Adrenal gland (tissue), 9 donors: ENCODE measurements at regions not wholly inside any gene's neighbourhood (a gene's known extent, or its start where the extent isn't known, plus 50 kb on each side); places are given as distances from the start of the nearest gene placed in this dataset.

Experiments
- DNase-seq, 7 donors: peaks; one replicate each; pipeline ENCODE4 v3.0.0-alpha.2; 2019 to 2020
- H3K27ac ChIP-seq, 5 donors: fragments of 200-600 bp; sonication (generic) in 4 of 5; 1 replicate in 3 of 5; 2 replicates in 2 of 5; pipeline versions ENCODE4 v1.5.1 to v1.8.0; 2016 to 2020; ENCODE audit warnings: mild to moderate bottlenecking in 1 of 5
- H3K27me3 ChIP-seq: fragments of 200-600 bp; 2 replicates; pipeline ENCODE4 v1.8.0; 2021
- H3K36me3 ChIP-seq, 2 donors: fragments of 200-600 bp; replicated peaks in 1 of 2; 1 replicate in 1 of 2; 2 replicates in 1 of 2; pipeline versions ENCODE4 v1.5.1 to v1.8.0; 2018 to 2022
- H3K4me1 ChIP-seq, 2 donors: fragments of 200-600 bp; replicated peaks in 1 of 2; 1 replicate in 1 of 2; 2 replicates in 1 of 2; pipeline versions ENCODE4 v1.5.1 to v1.8.0; 2018 to 2021
- H3K4me3 ChIP-seq, 4 donors: fragments of 200-600 bp; sonication (generic) in 3 of 4; one replicate each; pipeline ENCODE4 v1.5.1; 2016 to 2018
- H3K9me3 ChIP-seq, 3 donors: fragments of 200-600 bp; sonication (generic) in 1 of 3; replicated peaks in 1 of 3; 1 replicate in 2 of 3; 2 replicates in 1 of 3; pipeline versions ENCODE4 v1.5.1 to v1.8.0; 2016 to 2021
- POLR2A ChIP-seq, 2 donors: fragments of 450-650 bp; IDR thresholded peaks; one replicate each; pipeline ENCODE4 v1.6.1; 2017; ENCODE audit warnings: antibody characterized with exemption in 2 of 2, mild to moderate bottlenecking in 2 of 2, moderate library complexity in 1 of 2
- WGBS, 4 donors: extraction: QIAGEN DNeasy Blood & Tissue Kit in 2 of 4; methylation state at CpG; one replicate each; pipeline versions ENCODE4 v1.1.5 to v1.1.7; 2013 to 2017; 5-methylcytosine and 5-hydroxymethylcytosine counted together
- intact Hi-C, 2 donors: fragments of 100-400 bp; cut with DNase I; formaldehyde crosslinking; loops; one replicate each; pipeline versions ENCODE4 v1.14.1 to v1.15.0; 2022 to 2023
- TF ChIP-seq, protein P1 (sequence below), 6 experiments: fragments of 450-650 bp in 4 of 6; fragments of 200-600 bp in 2 of 6; sonication (generic) in 1 of 6; IDR thresholded peaks; 1 replicate in 5 of 6; 2 replicates in 1 of 6; pipeline versions ENCODE4 v1.5.1 to v1.8.0; 2016 to 2021; ENCODE audit warnings: antibody characterized with exemption in 6 of 6, mild to moderate bottlenecking in 2 of 6, moderate library complexity in 1 of 6
- donor health status: healthy with polysubstance abuse.
- donor health status: Bipolar disorder and iron deficiency.
- donor health status: DM: yes; HTN: yes; CAD: no.
- donor health status: DM: no; HTN: no; CAD: no.
- donor health status: DM: no; HTN: no; CAD: no.

DNA sequence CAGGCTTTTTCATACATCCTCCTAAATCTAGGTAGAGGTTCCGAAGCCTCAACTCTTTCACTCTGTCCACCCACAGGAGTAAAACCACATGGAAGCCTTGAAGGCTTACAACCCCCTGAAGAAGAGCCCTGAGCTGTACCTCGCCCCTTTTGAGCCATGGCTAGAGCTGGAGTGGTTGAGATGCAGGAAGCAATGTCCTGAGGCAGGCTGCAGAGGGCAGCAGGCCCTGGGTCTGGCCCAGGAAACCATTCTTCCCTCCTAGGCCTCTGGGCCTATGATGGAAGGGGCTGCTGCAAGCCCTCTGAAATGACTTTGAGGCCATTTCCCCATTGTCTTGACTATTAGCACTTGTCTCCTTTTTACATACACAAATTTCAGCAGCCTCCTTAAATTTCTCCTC is 1503.0 kb downstream of the KCNT2 start:
- Histone ChIP-seq H3K4me3 (no peak overlapping the region), H3K4me1 (no peaks in the 10 kb centered on the region), H3K27me3 (no peaks in the 10 kb centered on the region), H3K9me3 (no peaks in the 10 kb centered on the region), H3K36me3 (no peaks in the 10 kb centered on the region), H3K27ac (no peak overlapping the region)
- TF ChIP-seq, protein P1, sequence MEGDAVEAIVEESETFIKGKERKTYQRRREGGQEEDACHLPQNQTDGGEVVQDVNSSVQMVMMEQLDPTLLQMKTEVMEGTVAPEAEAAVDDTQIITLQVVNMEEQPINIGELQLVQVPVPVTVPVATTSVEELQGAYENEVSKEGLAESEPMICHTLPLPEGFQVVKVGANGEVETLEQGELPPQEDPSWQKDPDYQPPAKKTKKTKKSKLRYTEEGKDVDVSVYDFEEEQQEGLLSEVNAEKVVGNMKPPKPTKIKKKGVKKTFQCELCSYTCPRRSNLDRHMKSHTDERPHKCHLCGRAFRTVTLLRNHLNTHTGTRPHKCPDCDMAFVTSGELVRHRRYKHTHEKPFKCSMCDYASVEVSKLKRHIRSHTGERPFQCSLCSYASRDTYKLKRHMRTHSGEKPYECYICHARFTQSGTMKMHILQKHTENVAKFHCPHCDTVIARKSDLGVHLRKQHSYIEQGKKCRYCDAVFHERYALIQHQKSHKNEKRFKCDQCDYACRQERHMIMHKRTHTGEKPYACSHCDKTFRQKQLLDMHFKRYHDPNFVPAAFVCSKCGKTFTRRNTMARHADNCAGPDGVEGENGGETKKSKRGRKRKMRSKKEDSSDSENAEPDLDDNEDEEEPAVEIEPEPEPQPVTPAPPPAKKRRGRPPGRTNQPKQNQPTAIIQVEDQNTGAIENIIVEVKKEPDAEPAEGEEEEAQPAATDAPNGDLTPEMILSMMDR (IDR thresholded peaks at IDR 0.05): no peak
- TF ChIP-seq POLR2A (IDR thresholded peaks at IDR 0.05): no peak
- intact Hi-C loops: no loop called here
- WGBS, 4 donors: 50 to 75% (median 65%) methylated on average over 1 to 2 of the region's 2 CpGs
- no peak for DNase-seq

DNA sequence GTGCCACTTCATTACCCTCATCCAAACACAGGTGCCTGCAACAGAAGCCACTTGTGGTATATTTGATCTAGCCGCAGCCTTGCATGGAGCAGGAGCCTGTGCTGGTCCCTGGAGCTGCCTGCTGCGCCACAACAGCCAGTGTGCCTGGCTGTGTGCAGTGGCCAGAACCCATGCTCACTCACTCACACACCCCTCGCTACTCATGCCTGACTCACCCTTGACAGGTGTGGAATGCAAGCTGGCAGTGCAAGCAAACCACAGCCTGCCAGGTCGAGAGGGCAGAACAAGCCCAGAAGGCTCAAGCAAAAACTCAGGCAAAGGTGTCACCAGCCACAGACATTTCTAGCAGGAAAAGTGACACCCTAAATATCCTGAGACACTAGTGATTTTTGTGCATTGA is 1510.9 kb downstream of the KCNT2 start:
- H3K9me3 ChIP-seq: no peaks in the 10 kb centered on the region
- H3K27me3 ChIP-seq: no peaks in the 10 kb centered on the region
- H3K4me3 ChIP-seq: no peak overlapping the region
- H3K27ac ChIP-seq: no peak overlapping the region
- TF ChIP-seq, protein P1 (IDR thresholded peaks at IDR 0.05): no peak
- no peak for TF ChIP-seq POLR2A (IDR thresholded peaks at IDR 0.05)
- no peak for DNase-seq
- WGBS, 4 donors: 67 to 80% (median 72%) methylated on average over 3 to 4 of the region's 4 CpGs
- no peaks in the 10 kb centered on the region for H3K4me1 ChIP-seq
- H3K36me3 ChIP-seq: no peaks in the 10 kb centered on the region
- intact Hi-C loops: no loop called here

DNA sequence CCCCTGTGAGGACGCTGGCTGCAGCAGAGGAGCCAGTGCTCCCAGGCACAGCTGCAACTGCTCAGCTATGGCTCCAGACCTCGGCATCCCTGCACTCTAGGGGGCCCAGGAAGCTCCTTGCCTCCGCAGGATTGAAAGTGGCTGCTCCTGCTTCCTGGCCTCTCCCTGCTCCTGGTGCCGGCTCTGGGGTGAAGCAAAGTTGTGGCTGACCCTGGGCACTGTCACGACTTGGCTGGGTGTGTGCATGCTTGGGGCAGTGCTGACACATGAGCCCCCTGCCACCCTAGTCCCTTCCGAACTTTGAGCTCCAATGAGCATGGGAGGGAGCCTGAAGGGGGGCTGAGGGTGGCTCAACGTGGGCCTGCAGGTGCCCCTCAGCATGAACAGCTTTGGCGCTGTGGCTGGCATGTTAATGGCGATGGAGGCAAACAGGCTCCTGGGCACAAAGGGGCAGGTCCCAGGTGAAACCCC is 1512.2 kb downstream of the KCNT2 start:
- TF ChIP-seq, protein P1 (IDR thresholded peaks at IDR 0.05): no peak
- no peak for TF ChIP-seq POLR2A (IDR thresholded peaks at IDR 0.05)
- DNase-seq: no peak
- intact Hi-C loops: no loop called here
- Histone ChIP-seq H3K27ac (no peak overlapping the region), H3K27me3 (no peaks in the 10 kb centered on the region), H3K4me3 (no peak overlapping the region), H3K36me3 (no peaks in the 10 kb centered on the region), H3K9me3 (no peaks in the 10 kb centered on the region), H3K4me1 (no peaks in the 10 kb centered on the region)
- WGBS, 4 donors: 69 to 83% (median 73%) methylated on average over 1 to 9 of the region's 9 CpGs

DNA sequence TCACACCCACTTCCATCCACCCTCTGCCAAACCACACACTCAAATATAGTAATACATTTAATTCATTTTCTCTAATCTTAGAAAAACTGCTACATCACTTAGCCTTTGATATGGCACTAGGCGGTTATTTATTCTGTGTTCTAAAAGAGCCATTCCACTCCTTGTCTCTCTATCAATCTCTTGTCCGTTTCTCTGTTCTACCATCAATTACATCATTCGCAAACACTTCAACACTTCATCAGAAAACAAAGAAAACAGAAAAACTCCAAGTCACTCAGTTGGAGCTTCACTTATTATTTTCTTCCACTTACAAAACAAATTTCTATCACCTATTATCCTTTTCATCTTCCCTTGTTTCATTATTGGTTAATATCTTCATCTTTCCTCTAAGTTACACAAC is 1523.0 kb downstream of the KCNT2 start:
- 77 to 83% (median 78%) methylated on average over 3 of the region's 3 CpGs for WGBS, 4 donors
- intact Hi-C loops: no loop called here
- no peak for TF ChIP-seq POLR2A (IDR thresholded peaks at IDR 0.05)
- TF ChIP-seq, protein P1 (IDR thresholded peaks at IDR 0.05): no peak

More for the DNA sequence above, 1523.0 kb downstream of the KCNT2 start:
- Histone ChIP-seq H3K9me3 (no peaks in the 10 kb centered on the region), H3K27me3 (no peaks in the 10 kb centered on the region), H3K27ac (no peak overlapping the region), H3K4me1 (no peaks in the 10 kb centered on the region), H3K36me3 (no peaks in the 10 kb centered on the region), H3K4me3 (no peak overlapping the region)
- no peak for DNase-seq
